ENCODE measurements at regions not wholly inside any gene's neighbourhood (a gene's known extent, or its start where the extent isn't known, plus 50 kb on each side); places are given as distances from the start of the nearest gene placed in this dataset.

- H3K27me3 ChIP-seq (replicated peaks; ENCODE audit: control insufficient read depth, insufficient read depth, low read length): no peaks in the 10 kb centered on the region; the same call in 1 of the 2 replicates
- no peaks in the 10 kb centered on the region for H3K36me3 ChIP-seq (ENCODE audit: control insufficient read depth, insufficient read depth, low read length)
- DNase-seq (ENCODE audit: extremely low read depth, insufficient read length): no peak
- TF ChIP-seq CTCF (IDR thresholded peaks at IDR 0.05; ENCODE audit: insufficient read depth, low read length, poor library complexity, severe bottlenecking): no peak
- no peak overlapping the region for H3K4me3 ChIP-seq (replicated peaks; ENCODE audit: low read depth, low read length)
Observed at GRCh38 chr16:86074651-86075487, 175.9 kb downstream of the IRF8 start.

GRCh38 chr16:86075488-86075785 is 176.5 kb downstream of the IRF8 start:
- DNase-seq (ENCODE audit: extremely low read depth, insufficient read length): no peak
- TF ChIP-seq CTCF (IDR thresholded peaks at IDR 0.05; ENCODE audit: insufficient read depth, low read length, poor library complexity, severe bottlenecking): no peak
- Histone ChIP-seq H3K4me3 (replicated peaks; ENCODE audit: low read depth, low read length) (no peak overlapping the region), H3K36me3 (ENCODE audit: control insufficient read depth, insufficient read depth, low read length) (no peaks in the 10 kb centered on the region), H3K27me3 (replicated peaks; ENCODE audit: control insufficient read depth, insufficient read depth, low read length) (no peaks in the 10 kb centered on the region; the same call in 1 of the 2 replicates)

GRCh38 chr16:86075839-86076440 is 177.0 kb downstream of the IRF8 start:
- no peak for TF ChIP-seq CTCF (IDR thresholded peaks at IDR 0.05; ENCODE audit: insufficient read depth, low read length, poor library complexity, severe bottlenecking)
- H3K27me3 ChIP-seq (replicated peaks; ENCODE audit: control insufficient read depth, insufficient read depth, low read length): no peaks in the 10 kb centered on the region; the same call in 1 of the 2 replicates
- H3K36me3 ChIP-seq (ENCODE audit: control insufficient read depth, insufficient read depth, low read length): no peaks in the 10 kb centered on the region
- no peak for DNase-seq (ENCODE audit: extremely low read depth, insufficient read length)
- H3K4me3 ChIP-seq (replicated peaks; ENCODE audit: low read depth, low read length): no peak overlapping the region

- Histone ChIP-seq H3K27me3 (replicated peaks; ENCODE audit: control insufficient read depth, insufficient read depth, low read length) (no peaks in the 10 kb centered on the region; the same call in 1 of the 2 replicates), H3K4me3 (replicated peaks; ENCODE audit: low read depth, low read length) (no peak overlapping the region), H3K36me3 (ENCODE audit: control insufficient read depth, insufficient read depth, low read length) (no peaks in the 10 kb centered on the region)
- no peak for DNase-seq (ENCODE audit: extremely low read depth, insufficient read length)
- TF ChIP-seq CTCF (IDR thresholded peaks at IDR 0.05; ENCODE audit: insufficient read depth, low read length, poor library complexity, severe bottlenecking): no peak
Observed at GRCh38 chr16:86076606-86077005, 177.6 kb downstream of the IRF8 start.

GRCh38 chr16:86077243-86077940 is 178.4 kb downstream of the IRF8 start:
- no peak overlapping the region for H3K4me3 ChIP-seq (replicated peaks; ENCODE audit: low read depth, low read length)
- no peaks in the 10 kb centered on the region; the same call in 1 of the 2 replicates for H3K27me3 ChIP-seq (replicated peaks; ENCODE audit: control insufficient read depth, insufficient read depth, low read length)
- no peak for TF ChIP-seq CTCF (IDR thresholded peaks at IDR 0.05; ENCODE audit: insufficient read depth, low read length, poor library complexity, severe bottlenecking)
- no peaks in the 10 kb centered on the region for H3K36me3 ChIP-seq (ENCODE audit: control insufficient read depth, insufficient read depth, low read length)
- DNase-seq (ENCODE audit: extremely low read depth, insufficient read length): no peak

All from GM06990 (cell line).